Neural cell (in vitro differentiated cells): ENCODE measurements at regions not wholly inside any gene's neighbourhood (a gene's known extent, or its start where the extent isn't known, plus 50 kb on each side); places are given as distances from the start of the nearest gene placed in this dataset.

Source experiments
- H2AFZ ChIP-seq: fragments of 200-600, 300-800 bp; sonication (generic), shearing (Covaris generic); 2 replicates; pipeline ENCODE4 v1.6.0; 2014; ENCODE audit warnings: low read depth, mild to moderate bottlenecking, antibody characterized with exemption, low read length, moderate library complexity
- H3F3A ChIP-seq: fragments of 200-600 bp; shearing (Covaris generic); 2 replicates; pipeline ENCODE4 v1.6.1; 2016; ENCODE audit warnings: mild to moderate bottlenecking, moderate library complexity, mixed read lengths, antibody characterized with exemption, low read length; ENCODE audit not compliant: insufficient read depth, poor library complexity, severe bottlenecking
- H3K27ac ChIP-seq: fragments of 200-600, 300-800 bp; sonication (generic), shearing (Covaris generic); 2 replicates; pipeline ENCODE4 v1.5.1; 2014; ENCODE audit warnings: mild to moderate bottlenecking, low read length, moderate library complexity
- H3K27me3 ChIP-seq: fragments of 300-800, 200-600 bp; sonication (generic), shearing (Covaris generic); 2 replicates; pipeline ENCODE4 v1.6.0; 2014; ENCODE audit warnings: mild to moderate bottlenecking, low read depth, low read length, moderate library complexity; ENCODE audit not compliant: insufficient read depth
- H3K36me3 ChIP-seq: fragments of 300-800, 200-600 bp; sonication (generic), shearing (Covaris generic); 2 replicates; pipeline ENCODE4 v1.5.1; 2014; ENCODE audit warnings: mild to moderate bottlenecking, antibody characterized with exemption, low read length, moderate library complexity; ENCODE audit not compliant: insufficient read depth
- H3K4me2 ChIP-seq: fragments of 300-800, 200-600 bp; sonication (generic), shearing (Covaris generic); 2 replicates; pipeline ENCODE4 v1.6.0; 2014; ENCODE audit warnings: mild to moderate bottlenecking, low read length
- H3K4me3 ChIP-seq: fragments of 300-800, 200-600 bp; sonication (generic), shearing (Covaris generic); 2 replicates; pipeline ENCODE4 v1.5.1; 2014; ENCODE audit warnings: mild to moderate bottlenecking, low read length, moderate library complexity
- H3K79me2 ChIP-seq: fragments of 200-600 bp; shearing (Covaris generic); replicated peaks from 2 replicates; pipeline ENCODE4 v1.6.0; 2014; ENCODE audit warnings: mild to moderate bottlenecking, low read length, moderate library complexity; ENCODE audit not compliant: insufficient read depth
- H3K9ac ChIP-seq: fragments of 300-800, 200-600 bp; sonication (generic), shearing (Covaris generic); 2 replicates; pipeline ENCODE4 v1.6.1; 2016; ENCODE audit warnings: mild to moderate bottlenecking, low read length, mixed read lengths
- H3K9me2 ChIP-seq: fragments of 200-600 bp; shearing (Covaris generic); 2 replicates; pipeline ENCODE4 v1.6.1; 2016; ENCODE audit warnings: mild to moderate bottlenecking, low read length, mixed read lengths; ENCODE audit not compliant: insufficient read depth
- H3K9me3 ChIP-seq: fragments of 200-600, 300-800 bp; sonication (generic), shearing (Covaris generic); 2 replicates; pipeline ENCODE4 v1.6.1; 2016; ENCODE audit warnings: mild to moderate bottlenecking, mixed run types, low read length, moderate library complexity, mixed read lengths
- H4K20me1 ChIP-seq: fragments of 200-600 bp; shearing (Covaris generic); 2 replicates; pipeline ENCODE4 v1.6.1; 2016; ENCODE audit warnings: mild to moderate bottlenecking, mixed run types; ENCODE audit not compliant: insufficient read depth
- CTCF ChIP-seq: fragments of 450-650 bp; IDR thresholded peaks from 2 replicates; pipeline ENCODE4 v1.5.1; 2014; ENCODE audit warnings: antibody characterized with exemption, mild to moderate bottlenecking, moderate library complexity; ENCODE audit not compliant: poor library complexity, severe bottlenecking
- EP300 ChIP-seq: fragments of 450-650 bp; conservative IDR thresholded peaks from 2 replicates; pipeline ENCODE4 v1.6.1; 2014; ENCODE audit warnings: antibody characterized with exemption, mild to moderate bottlenecking, moderate library complexity; ENCODE audit not compliant: poor library complexity, severe bottlenecking
- EZH2 ChIP-seq: fragments of 200-600, 300-800 bp; shearing (Covaris generic), sonication (generic); IDR thresholded peaks from 2 replicates; pipeline ENCODE4 v1.6.1; 2014; ENCODE audit warnings: antibody characterized with exemption, low read length, borderline replicate concordance, mild to moderate bottlenecking; ENCODE audit not compliant: insufficient read depth, poor library complexity, severe bottlenecking
- MXI1 ChIP-seq: fragments of 450-650 bp; conservative IDR thresholded peaks from 2 replicates; pipeline ENCODE4 v1.6.1; 2014; ENCODE audit warnings: antibody characterized with exemption, mild to moderate bottlenecking; ENCODE audit not compliant: poor library complexity, severe bottlenecking
- POLR2AphosphoS5 ChIP-seq: IDR thresholded peaks from 2 replicates; pipeline ENCODE4 v1.6.1; 2012
- RAD21 ChIP-seq: fragments of 450-650 bp; conservative IDR thresholded peaks from 2 replicates; pipeline ENCODE4 v1.6.1; 2014; ENCODE audit warnings: antibody characterized with exemption, mild to moderate bottlenecking, moderate library complexity
- REST ChIP-seq: IDR thresholded peaks from 2 replicates; pipeline ENCODE4 v1.6.1; 2012; ENCODE audit warnings: borderline replicate concordance
- SMC3 ChIP-seq: fragments of 450-650 bp; conservative IDR thresholded peaks from 2 replicates; pipeline ENCODE4 v1.6.1; 2014; ENCODE audit warnings: antibody characterized with exemption, mild to moderate bottlenecking, moderate library complexity; ENCODE audit not compliant: poor library complexity
- TAF1 ChIP-seq: IDR thresholded peaks from 2 replicates; pipeline ENCODE4 v1.6.1; 2012; ENCODE audit warnings: low read depth

- H3K9me2 ChIP-seq = no peaks in the 10 kb centered on the region
- no peak overlapping the region for H3K27ac ChIP-seq
- H3K79me2 ChIP-seq = no peaks in the 10 kb centered on the region
- no peak overlapping the region for H3K4me2 ChIP-seq
- TF ChIP-seq SMC3 (no peak), REST (no peak), EP300 (no peak), RAD21 (no peak), CTCF (no peak), EZH2 (no peak), TAF1 (no peak), MXI1 (no peak), POLR2AphosphoS5 (no peak)
- no peaks in the 10 kb centered on the region for H3K9me3 ChIP-seq
- H3K9ac ChIP-seq = no peak overlapping the region
- H3F3A ChIP-seq = no peaks in the 10 kb centered on the region
- no peak overlapping the region for H2AFZ ChIP-seq
- no peak overlapping the region for H3K4me3 ChIP-seq
- no peaks in the 10 kb centered on the region for H3K36me3 ChIP-seq
- no peaks in the 10 kb centered on the region for H3K27me3 ChIP-seq
- H4K20me1 ChIP-seq = no peaks in the 10 kb centered on the region
These were observed 430.5 kb downstream of the OCA2 start for GRCh38 chr15:27668471-27669220.

GRCh38 chr15:27665002-27665401 is 434.1 kb downstream of the OCA2 start:
- Histone ChIP-seq H3K36me3 (no peaks in the 10 kb centered on the region), H4K20me1 (no peaks in the 10 kb centered on the region), H3K9ac (no peak overlapping the region), H3K9me3 (no peaks in the 10 kb centered on the region), H3K4me3 (no peak overlapping the region), H3K9me2 (no peaks in the 10 kb centered on the region), H3K4me2 (no peak overlapping the region), H3K27ac (no peak overlapping the region), H2AFZ (no peak overlapping the region), H3K27me3 (no peaks in the 10 kb centered on the region), H3F3A (no peaks in the 10 kb centered on the region), H3K79me2 (no peaks in the 10 kb centered on the region)
- TF ChIP-seq POLR2AphosphoS5 (no peak), REST (no peak), SMC3 (no peak)
